GM10266 (cell line): ENCODE measurements at regions not wholly inside any gene's neighbourhood (a gene's known extent, or its start where the extent isn't known, plus 50 kb on each side); places are given as distances from the start of the nearest gene placed in this dataset.

ENCODE experiments used
- DNase-seq: peaks from one replicate; pipeline ENCODE4 v3.0.0; 2012; ENCODE audit errors: extremely low spot score
- CTCF ChIP-seq: IDR thresholded peaks from 2 replicates; pipeline ENCODE4 v1.5.1; 2012; ENCODE audit warnings: mild to moderate bottlenecking, low read depth; ENCODE audit not compliant: control insufficient read depth, insufficient read depth; ENCODE audit errors: missing control alignments

DNA sequence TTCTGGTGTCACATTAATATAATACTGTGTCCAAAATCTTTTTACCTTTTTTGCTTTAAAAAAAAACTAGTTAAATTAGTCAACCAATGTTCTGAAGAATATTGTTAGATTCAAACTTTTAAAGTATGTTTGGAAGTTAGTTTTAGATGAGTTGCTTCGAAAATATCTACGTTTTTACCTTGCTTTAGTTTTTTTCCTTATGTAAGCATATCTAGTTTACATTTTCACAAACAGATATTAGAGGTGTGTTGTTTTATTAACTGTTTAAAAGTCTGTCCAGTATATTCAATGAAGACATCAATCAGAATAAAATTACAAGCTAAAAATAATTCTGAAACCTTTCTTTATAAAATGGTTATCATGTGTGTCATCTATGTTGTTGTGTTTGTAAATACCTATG is 375.0 kb upstream of the BTBD3 start:
- DNase-seq: no peak
- TF ChIP-seq CTCF: no peak

DNA sequence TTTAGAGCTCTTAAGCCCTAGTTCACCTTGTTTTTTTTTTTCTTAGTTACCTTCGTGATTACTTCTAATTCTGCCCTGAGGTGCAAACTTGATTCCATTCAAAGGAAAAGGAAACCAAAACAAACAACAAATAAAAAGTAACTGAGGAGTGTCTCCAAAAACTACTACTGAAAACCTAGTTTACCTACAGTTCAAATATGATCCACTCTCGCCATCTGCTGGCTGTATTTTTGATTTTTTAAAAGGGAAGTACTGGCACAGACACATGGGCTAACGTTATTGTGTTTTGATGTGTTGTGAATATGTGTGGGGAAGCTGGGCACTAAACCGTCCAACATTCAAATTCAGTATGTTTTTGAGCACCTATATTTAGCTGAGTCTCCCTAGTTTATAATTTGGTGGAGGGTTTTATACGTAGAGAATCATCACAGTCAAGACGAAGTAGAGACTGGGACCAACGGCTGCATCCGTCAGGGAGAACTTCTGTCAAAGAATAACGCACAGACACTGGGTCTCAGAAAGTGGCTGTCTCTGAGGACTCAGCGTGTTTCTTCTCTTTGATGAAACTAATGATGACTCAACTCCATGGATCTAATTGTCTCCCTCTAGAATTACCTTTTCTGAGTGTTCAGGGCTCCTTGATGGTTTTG is 373.5 kb upstream of the BTBD3 start:
- DNase-seq: peak; percentile 55
- peak; percentile 64 for TF ChIP-seq CTCF

- TF ChIP-seq CTCF: no peak
- DNase-seq: no peak
These were observed 370.8 kb upstream of the BTBD3 start for GRCh38 chr20:11546939-11547338.

DNA sequence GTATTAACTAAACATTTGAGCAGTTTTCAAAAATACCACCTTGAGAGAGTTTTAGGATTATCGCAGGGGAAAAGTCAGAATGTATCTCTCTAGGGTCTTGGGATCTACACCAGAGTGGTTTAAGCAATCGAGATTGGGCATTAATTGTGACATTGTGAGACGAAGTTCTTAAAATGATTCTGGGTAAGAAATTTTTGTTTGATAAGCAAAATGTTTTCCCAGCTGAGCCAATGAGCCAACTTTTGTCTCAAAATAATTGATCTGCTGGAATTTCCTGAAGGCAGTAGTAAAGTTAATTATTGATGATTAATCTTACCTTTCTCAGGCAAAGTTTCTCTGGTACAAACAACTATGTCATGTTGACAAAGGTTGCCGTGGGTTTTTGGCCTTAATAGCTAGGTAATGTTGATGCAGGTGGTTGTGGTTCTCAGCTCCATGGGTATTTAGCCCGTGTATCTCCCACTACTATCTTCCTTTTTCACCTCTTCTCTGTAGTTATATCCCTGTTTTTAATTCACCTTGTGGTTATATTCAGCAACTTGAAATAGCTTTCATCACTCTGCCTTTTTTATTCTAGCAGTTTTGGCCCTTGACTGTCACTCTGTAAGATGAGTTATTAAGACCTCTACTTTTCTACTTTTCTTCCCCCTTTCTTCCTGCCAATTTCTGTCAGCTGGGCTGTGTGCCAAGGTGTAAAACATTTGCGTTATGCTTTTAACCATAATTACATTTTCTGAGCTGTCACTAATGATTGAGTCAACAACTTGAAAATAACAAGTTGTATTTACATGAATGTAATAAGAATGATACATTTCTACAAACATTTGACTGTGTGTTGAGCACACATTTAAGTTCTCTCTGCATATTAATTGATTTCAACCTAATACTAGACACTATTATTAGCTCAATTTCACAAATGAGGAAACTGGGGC is 368.3 kb upstream of the BTBD3 start:
- no peak for TF ChIP-seq CTCF
- DNase-seq: no peak

DNA sequence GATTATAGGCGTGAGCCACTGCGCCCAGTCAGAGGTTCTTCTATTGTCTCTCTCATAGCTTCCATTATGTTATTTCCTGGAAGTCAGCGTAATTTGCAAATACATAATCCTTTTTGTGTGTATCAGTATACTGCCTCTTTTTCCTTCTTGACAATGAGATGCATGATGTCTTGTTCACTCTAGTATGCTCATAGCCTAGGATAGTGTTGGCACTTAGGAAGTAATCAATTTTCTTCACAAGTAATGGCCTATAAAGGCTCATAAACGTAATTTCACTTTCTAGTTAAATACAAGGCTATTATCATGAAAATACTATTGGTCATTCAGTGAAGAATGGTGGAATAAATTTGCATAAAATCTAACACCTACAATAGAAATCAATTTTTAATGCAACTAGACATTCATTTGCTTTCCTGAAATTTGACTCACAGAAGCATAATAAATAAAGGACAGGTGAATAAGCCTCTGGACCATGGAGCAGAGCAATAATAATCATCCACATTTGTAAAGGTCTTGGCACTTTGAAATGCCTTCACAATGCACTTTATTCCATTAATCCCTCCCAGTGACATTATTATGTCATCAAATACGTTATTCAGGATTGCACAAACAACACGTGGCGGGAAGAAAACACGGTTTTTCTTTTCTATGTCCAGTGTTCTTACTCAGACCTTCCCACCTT is 366.9 kb upstream of the BTBD3 start:
- no peak for TF ChIP-seq CTCF
- no peak for DNase-seq

DNA sequence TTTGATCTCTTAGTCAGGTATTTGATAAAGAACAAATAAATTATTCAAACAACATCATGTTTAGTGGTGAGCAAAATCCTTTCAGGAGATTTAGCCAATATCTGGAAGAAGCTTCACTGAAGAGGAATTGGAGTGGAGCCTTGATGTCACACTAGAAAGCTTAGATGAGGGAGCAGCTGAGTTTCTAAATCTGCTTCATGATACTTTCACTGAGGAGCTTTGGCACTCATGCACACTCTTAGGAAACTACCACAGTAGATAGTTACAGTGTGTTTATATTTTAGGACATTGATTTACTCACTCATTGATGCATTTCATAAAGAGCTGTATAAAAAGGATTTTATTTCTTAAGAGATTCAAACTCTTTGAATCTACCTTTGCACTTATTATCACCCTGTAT is 366.2 kb upstream of the BTBD3 start:
- TF ChIP-seq CTCF: no peak
- DNase-seq: no peak
